ENCODE measurements at regions not wholly inside any gene's neighbourhood (a gene's known extent, or its start where the extent isn't known, plus 50 kb on each side); places are given as distances from the start of the nearest gene placed in this dataset.

DNA sequence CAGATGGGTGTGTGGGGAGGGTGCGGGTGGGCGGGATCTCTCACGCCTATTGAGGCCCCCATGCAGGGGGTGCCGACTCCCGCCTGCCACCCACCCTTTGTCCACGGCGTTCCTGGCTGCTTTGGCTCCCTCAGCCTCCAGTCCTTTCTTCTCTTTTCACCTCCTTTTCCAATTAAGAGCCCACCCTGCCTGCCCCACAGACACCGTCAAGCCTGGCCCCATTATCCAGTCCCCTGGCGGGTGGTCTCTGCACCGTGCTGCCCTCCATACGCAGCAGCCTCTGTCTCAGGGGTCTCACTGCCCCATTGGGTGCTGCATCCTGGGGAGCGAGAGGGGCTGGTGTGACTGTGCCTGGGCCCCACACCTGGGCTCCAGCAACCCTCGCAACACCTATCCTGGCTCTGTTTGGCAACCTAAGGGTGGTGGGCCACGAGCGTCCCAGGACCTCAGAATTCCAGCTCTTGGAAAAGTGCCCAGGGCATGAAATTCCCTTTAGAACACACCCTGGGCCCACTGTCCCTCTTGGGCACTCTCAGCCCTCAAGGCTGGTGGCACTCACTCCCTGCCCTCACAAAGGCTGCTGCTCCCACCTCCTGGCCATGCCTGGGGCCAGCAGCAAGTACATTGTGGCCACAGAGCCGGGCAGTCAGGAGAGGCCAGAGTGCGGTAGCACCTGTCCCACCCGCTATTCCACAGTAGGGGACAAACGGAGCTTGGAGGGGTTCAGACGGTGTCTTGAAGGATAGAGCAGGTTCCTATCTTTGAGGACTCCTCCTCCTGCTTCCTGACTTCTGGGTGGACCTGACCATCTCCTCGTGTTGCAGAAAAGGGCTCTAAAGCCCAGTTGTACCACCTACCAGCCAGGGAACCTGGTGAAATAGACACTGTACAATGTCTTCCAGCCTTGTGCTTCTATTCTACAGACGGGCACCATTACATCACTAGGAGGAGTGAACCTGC, 114.1 kb downstream of the KIF26A start:
- Histone ChIP-seq H3K9me3 (replicated peaks in 1 of 2; ENCODE audit: control insufficient read depth in 1 of 2, insufficient read depth in 1 of 2, low read length in 2 of 2) (peaks cover 0 to 3% of the 10 kb centered on the region in 2 donors), H2AFZ (ENCODE audit: insufficient read depth, low read depth, low read length, poor library complexity, severe bottlenecking) (no peak overlapping the region), H3K4me2 (replicated peaks; ENCODE audit: extremely low read depth, low read length, poor library complexity, severe bottlenecking) (no peak overlapping the region), H3K36me3 (replicated peaks in 1 of 2; ENCODE audit: control insufficient read depth in 1 of 2, insufficient read depth in 2 of 2, low read length in 2 of 2) (no peaks in the 10 kb centered on the region), H3K79me2 (ENCODE audit: insufficient read depth, low read length) (no peaks in the 10 kb centered on the region), H3K9ac (ENCODE audit: insufficient read depth, low read length, poor library complexity, severe bottlenecking) (no peak overlapping the region), H3K27ac (ENCODE audit: low read depth in 1 of 2, low read length in 2 of 2) (no peak overlapping the region), H3K4me1 (ENCODE audit: control insufficient read depth in 1 of 2, insufficient read depth in 2 of 2, low read length in 2 of 2) (no peaks in the 10 kb centered on the region), H4K20me1 (ENCODE audit: insufficient read depth, low read length) (no peaks in the 10 kb centered on the region), H3K27me3 (ENCODE audit: control insufficient read depth in 2 of 2, insufficient read depth in 2 of 2, low read length in 2 of 2) (no peaks in the 10 kb centered on the region), H3K4me3 (replicated peaks in 1 of 3; ENCODE audit: low read depth in 2 of 3, low read length in 3 of 3) (no peak overlapping the region)
- Mint-ChIP-seq H3K9me3 (peaks cover 2 to 10% (median 5%) of the 10 kb centered on the region in 7 donors), H3K36me3 (no peaks in the 10 kb centered on the region), H3K4me1 (no peaks in the 10 kb centered on the region), H3K4me3 (no peak overlapping the region), H3K27ac (no peak overlapping the region), H3K27me3 (ENCODE audit: low read depth in 3 of 3) (peaks cover 0 to 4% (median 2%) of the 10 kb centered on the region in 3 donors)
- DNase-seq: no peak
- intact Hi-C loops (cut with micrococcal nuclease): no loop called here
- TF ChIP-seq, protein P1, sequence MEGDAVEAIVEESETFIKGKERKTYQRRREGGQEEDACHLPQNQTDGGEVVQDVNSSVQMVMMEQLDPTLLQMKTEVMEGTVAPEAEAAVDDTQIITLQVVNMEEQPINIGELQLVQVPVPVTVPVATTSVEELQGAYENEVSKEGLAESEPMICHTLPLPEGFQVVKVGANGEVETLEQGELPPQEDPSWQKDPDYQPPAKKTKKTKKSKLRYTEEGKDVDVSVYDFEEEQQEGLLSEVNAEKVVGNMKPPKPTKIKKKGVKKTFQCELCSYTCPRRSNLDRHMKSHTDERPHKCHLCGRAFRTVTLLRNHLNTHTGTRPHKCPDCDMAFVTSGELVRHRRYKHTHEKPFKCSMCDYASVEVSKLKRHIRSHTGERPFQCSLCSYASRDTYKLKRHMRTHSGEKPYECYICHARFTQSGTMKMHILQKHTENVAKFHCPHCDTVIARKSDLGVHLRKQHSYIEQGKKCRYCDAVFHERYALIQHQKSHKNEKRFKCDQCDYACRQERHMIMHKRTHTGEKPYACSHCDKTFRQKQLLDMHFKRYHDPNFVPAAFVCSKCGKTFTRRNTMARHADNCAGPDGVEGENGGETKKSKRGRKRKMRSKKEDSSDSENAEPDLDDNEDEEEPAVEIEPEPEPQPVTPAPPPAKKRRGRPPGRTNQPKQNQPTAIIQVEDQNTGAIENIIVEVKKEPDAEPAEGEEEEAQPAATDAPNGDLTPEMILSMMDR (IDR thresholded peaks at IDR 0.05): no peak
- WGBS (ENCODE audit: insufficient coverage): 86% methylated on average over 17 of the region's 22 CpGs

DNA sequence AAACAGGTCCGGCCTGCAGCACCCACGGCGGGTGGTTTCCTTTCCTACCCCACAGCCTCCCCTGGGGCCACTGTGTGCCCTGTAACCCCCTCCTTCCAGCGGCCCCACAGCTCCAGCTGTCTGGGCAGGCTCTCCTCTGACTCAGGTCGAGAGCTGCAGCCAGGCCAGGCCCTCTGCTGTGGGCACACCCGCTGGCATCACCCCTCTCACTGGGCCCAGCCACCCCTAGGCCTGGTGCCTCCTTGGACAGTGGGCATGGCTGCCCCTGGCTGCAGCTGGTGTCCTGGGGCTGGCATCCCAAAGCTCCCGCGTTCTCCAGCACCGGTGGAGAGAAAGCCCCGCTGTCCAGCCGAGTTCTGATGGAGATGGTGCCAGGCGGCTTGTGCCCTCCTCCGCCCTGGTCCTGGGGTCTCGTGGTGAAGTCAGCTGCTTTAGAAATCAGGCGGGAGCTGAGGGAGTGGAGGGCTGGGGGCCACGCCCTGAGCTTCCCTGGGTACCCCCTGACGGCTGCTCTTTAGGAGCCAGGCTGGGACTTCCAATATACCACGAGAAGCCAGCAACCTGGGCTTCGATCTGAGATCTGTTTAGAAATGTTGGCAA, 114.9 kb downstream of the KIF26A start:
- Mint-ChIP-seq H3K4me1 (no peaks in the 10 kb centered on the region), H3K9me3 (peaks cover 2 to 10% (median 5%) of the 10 kb centered on the region in 7 donors), H3K27ac (no peak overlapping the region), H3K4me3 (no peak overlapping the region), H3K36me3 (no peaks in the 10 kb centered on the region), H3K27me3 (ENCODE audit: low read depth in 3 of 3) (peaks cover 0 to 11% (median 5%) of the 10 kb centered on the region in 3 donors)
- no peak overlapping the region for H3K9ac ChIP-seq (ENCODE audit: insufficient read depth, low read length, poor library complexity, severe bottlenecking)
- 88% methylated on average over 18 of the region's 19 CpGs for WGBS (ENCODE audit: insufficient coverage)
- H3K36me3 ChIP-seq (replicated peaks in 1 of 2; ENCODE audit: control insufficient read depth in 1 of 2, insufficient read depth in 2 of 2, low read length in 2 of 2): no peaks in the 10 kb centered on the region
- H3K79me2 ChIP-seq (ENCODE audit: insufficient read depth, low read length): no peaks in the 10 kb centered on the region
- intact Hi-C loops (cut with micrococcal nuclease): no loop called here
- no peak overlapping the region for H3K27ac ChIP-seq (ENCODE audit: low read depth in 1 of 2, low read length in 2 of 2)
- no peak overlapping the region for H3K4me3 ChIP-seq (replicated peaks in 1 of 3; ENCODE audit: low read depth in 2 of 3, low read length in 3 of 3)
- no peak overlapping the region for H2AFZ ChIP-seq (ENCODE audit: insufficient read depth, low read depth, low read length, poor library complexity, severe bottlenecking)
- H3K9me3 ChIP-seq (replicated peaks in 1 of 2; ENCODE audit: control insufficient read depth in 1 of 2, insufficient read depth in 1 of 2, low read length in 2 of 2): peaks cover 0 to 3% of the 10 kb centered on the region in 2 donors
- no peak for DNase-seq
- no peak overlapping the region for H3K4me2 ChIP-seq (replicated peaks; ENCODE audit: extremely low read depth, low read length, poor library complexity, severe bottlenecking)
- no peaks in the 10 kb centered on the region for H3K27me3 ChIP-seq (ENCODE audit: control insufficient read depth in 2 of 2, insufficient read depth in 2 of 2, low read length in 2 of 2)
- no peaks in the 10 kb centered on the region for H4K20me1 ChIP-seq (ENCODE audit: insufficient read depth, low read length)
- TF ChIP-seq, protein P1 (IDR thresholded peaks at IDR 0.05): no peak
- no peaks in the 10 kb centered on the region for H3K4me1 ChIP-seq (ENCODE audit: control insufficient read depth in 1 of 2, insufficient read depth in 2 of 2, low read length in 2 of 2)

All from CD14-positive monocyte (primary cell).